ENCODE measurements at regions not wholly inside any gene's neighbourhood (a gene's known extent, or its start where the extent isn't known, plus 50 kb on each side); places are given as distances from the start of the nearest gene placed in this dataset.
"Not testable (repeated sequence)": the region's sequence is repeated elsewhere in the genome, so short reads cannot be mapped to it uniquely, and the experiment has no call there.

GRCh38 chr5:155624597-155625241, 611.2 kb downstream of the KIF4B start:
- H3K36me3 ChIP-seq (replicated peaks), result no peaks in the 10 kb centered on the region
- H3K4me1 ChIP-seq, result no peaks in the 10 kb centered on the region
- H3K27me3 ChIP-seq (ENCODE audit: low read depth), result no peaks in the 10 kb centered on the region
- no peak for DNase-seq (ENCODE audit: low spot score in 2 of 2)
- in situ Hi-C loops (cut with MboI; ENCODE audit: low sequenced_read_pairs), result loop anchor here (25.0 kb wide), 2 partner anchors 1188 to 1513 kb away; partner anchors contain the start of gene MED7
- no peaks in the 10 kb centered on the region for H3K9me3 ChIP-seq
- no peak overlapping the region for H3K4me3 ChIP-seq

- no peaks in the 10 kb centered on the region for H3K36me3 ChIP-seq (replicated peaks)
- DNase-seq (ENCODE audit: low spot score in 2 of 2), result no peak
- H3K4me3 ChIP-seq, result no peak overlapping the region
- no peaks in the 10 kb centered on the region for H3K27me3 ChIP-seq (ENCODE audit: low read depth)
- in situ Hi-C loops (cut with MboI; ENCODE audit: low sequenced_read_pairs), result no loop called here
- H3K4me1 ChIP-seq, result no peaks in the 10 kb centered on the region
- H3K9me3 ChIP-seq, result no peaks in the 10 kb centered on the region
These were observed 611.8 kb downstream of the KIF4B start for GRCh38 chr5:155625315-155625714.

DNA sequence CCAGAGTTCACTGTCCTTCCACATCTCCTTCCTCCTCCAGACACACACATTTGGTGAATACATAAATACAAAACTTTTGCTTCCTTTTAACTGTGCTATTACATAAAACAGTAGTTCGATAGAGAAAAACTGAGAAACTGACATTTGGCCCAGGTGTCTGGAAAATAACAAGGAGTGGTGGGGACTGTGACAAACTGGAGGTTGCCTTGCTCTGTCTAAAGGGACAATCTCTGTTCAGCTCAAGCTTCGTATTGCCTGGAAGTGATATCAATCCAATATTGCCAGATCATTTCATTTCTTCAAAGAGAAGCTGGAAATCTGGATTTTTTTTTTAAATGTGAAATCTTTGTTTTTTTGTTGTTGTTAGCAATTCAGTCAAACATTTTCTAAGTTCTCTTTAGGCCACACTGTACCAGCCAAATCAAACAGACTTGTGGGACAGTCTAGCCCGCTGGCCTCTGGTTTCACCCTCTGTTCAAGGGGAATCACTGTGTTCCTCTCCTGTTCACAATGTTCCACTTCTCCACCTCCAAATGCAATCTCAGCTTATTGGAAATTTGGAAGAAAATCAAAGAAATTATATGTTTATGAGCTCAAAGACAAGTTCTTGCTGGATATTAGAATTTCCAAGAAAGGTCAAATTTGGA, 612.5 kb downstream of the KIF4B start:
- Histone ChIP-seq H3K4me1 (no peaks in the 10 kb centered on the region), H3K36me3 (replicated peaks) (no peaks in the 10 kb centered on the region), H3K9me3 (no peaks in the 10 kb centered on the region), H3K4me3 (no peak overlapping the region), H3K27me3 (ENCODE audit: low read depth) (no peaks in the 10 kb centered on the region)
- in situ Hi-C loops (cut with MboI; ENCODE audit: low sequenced_read_pairs), result no loop called here
- no peak for DNase-seq (ENCODE audit: low spot score in 2 of 2)

DNA sequence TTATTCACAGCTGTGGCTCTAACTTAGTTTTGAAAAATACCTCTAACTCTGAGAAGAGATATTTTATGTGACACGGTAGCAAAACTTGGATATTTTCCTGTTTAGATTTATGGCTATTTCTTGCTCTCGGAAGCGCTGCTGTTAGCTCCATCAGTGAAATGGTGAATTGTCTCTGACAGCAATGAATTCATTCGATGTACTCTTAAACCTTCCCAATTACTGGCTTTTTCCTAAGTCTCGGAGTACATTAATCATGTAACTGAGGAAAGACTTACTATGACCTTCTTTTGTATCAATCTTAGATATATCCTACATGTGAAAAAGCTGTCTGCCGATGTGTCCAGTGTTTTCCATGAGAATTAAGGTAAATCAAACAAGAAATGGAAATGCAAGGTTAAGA, 613.0 kb downstream of the KIF4B start:
- Histone ChIP-seq H3K27me3 (ENCODE audit: low read depth) (no peaks in the 10 kb centered on the region), H3K36me3 (replicated peaks) (no peaks in the 10 kb centered on the region), H3K9me3 (no peaks in the 10 kb centered on the region), H3K4me3 (no peak overlapping the region), H3K4me1 (no peaks in the 10 kb centered on the region)
- DNase-seq (ENCODE audit: low spot score in 2 of 2), result no peak
- in situ Hi-C loops (cut with MboI; ENCODE audit: low sequenced_read_pairs), result no loop called here

- no peaks in the 10 kb centered on the region for H3K4me1 ChIP-seq
- H3K27me3 ChIP-seq (ENCODE audit: low read depth), result no peaks in the 10 kb centered on the region
- no peaks in the 10 kb centered on the region for H3K9me3 ChIP-seq
- H3K36me3 ChIP-seq (replicated peaks), result no peaks in the 10 kb centered on the region
- DNase-seq (ENCODE audit: low spot score in 2 of 2), result no peak
- in situ Hi-C loops (cut with MboI; ENCODE audit: low sequenced_read_pairs), result no loop called here
- no peak overlapping the region for H3K4me3 ChIP-seq
These were observed 614.8 kb downstream of the KIF4B start for GRCh38 chr5:155628346-155628745.

GRCh38 chr5:155629597-155629996, 616.0 kb downstream of the KIF4B start:
- no peaks in the 10 kb centered on the region for H3K9me3 ChIP-seq
- H3K27me3 ChIP-seq (ENCODE audit: low read depth), result no peaks in the 10 kb centered on the region
- no peak overlapping the region for H3K4me3 ChIP-seq
- DNase-seq (ENCODE audit: low spot score in 2 of 2), result no peak
- no peaks in the 10 kb centered on the region for H3K36me3 ChIP-seq (replicated peaks)
- in situ Hi-C loops (cut with MboI; ENCODE audit: low sequenced_read_pairs), result no loop called here
- no peaks in the 10 kb centered on the region for H3K4me1 ChIP-seq

DNA sequence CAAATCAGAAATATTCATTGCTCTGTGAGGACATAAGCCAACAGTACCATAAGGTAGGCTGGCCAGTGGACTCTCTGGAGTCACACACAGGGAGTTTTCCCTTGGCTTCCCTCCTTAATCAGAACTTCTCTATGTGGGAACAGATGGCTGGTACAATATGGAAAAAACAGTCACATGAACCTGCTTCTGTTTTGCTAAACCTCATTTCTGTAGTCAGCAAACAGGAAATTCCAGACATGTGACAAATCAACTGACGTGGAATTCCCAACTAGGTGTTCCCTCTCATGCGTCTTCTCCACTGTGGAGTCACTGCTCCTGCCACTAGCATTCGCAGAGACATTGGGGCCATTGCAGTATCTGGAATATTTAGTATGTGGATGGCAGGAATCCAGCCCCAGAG, 617.6 kb downstream of the KIF4B start:
- Histone ChIP-seq H3K9me3 (no peaks in the 10 kb centered on the region), H3K4me3 (no peak overlapping the region), H3K36me3 (replicated peaks) (no peaks in the 10 kb centered on the region), H3K27me3 (ENCODE audit: low read depth) (no peaks in the 10 kb centered on the region), H3K4me1 (no peaks in the 10 kb centered on the region)
- no peak for DNase-seq (ENCODE audit: low spot score in 2 of 2)
- in situ Hi-C loops (cut with MboI; ENCODE audit: low sequenced_read_pairs), result no loop called here

- in situ Hi-C loops (cut with MboI; ENCODE audit: low sequenced_read_pairs), result no loop called here
- Histone ChIP-seq H3K27me3 (ENCODE audit: low read depth) (no peaks in the 10 kb centered on the region), H3K36me3 (replicated peaks) (no peaks in the 10 kb centered on the region), H3K4me1 (no peaks in the 10 kb centered on the region), H3K4me3 (no peak overlapping the region), H3K9me3 (no peaks in the 10 kb centered on the region)
- DNase-seq (ENCODE audit: low spot score in 2 of 2), result no peak
These were observed 619.9 kb downstream of the KIF4B start for GRCh38 chr5:155633338-155633957.

GRCh38 chr5:155649666-155650065, 636.1 kb downstream of the KIF4B start:
- H3K4me1 ChIP-seq, result no peaks in the 10 kb centered on the region

DNA sequence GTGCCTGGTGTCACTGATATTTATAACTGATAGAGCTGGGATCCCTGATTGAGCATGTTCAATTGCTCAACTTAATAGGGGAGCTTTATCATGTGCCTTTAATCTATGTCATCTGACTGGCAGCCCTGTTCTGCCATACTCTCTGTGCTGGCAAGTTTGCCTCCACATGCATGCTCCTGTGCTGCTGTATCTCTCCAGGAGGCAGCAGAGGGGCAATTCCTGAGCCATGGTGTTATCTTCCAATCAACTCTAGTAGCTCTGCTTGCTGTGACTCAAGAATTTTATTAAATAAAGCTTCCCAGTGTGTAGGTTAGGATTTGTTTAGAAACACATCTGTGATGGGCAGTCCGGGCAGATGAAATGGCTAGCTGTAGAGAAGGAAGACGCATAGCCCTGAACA, 642.0 kb downstream of the KIF4B start:
- no peaks in the 10 kb centered on the region for H3K36me3 ChIP-seq (replicated peaks)
- no peaks in the 10 kb centered on the region for H3K27me3 ChIP-seq (ENCODE audit: low read depth)
- H3K9me3 ChIP-seq, result no peaks in the 10 kb centered on the region
- no peak overlapping the region for H3K4me3 ChIP-seq
- no peaks in the 10 kb centered on the region for H3K4me1 ChIP-seq
- in situ Hi-C loops (cut with MboI; ENCODE audit: low sequenced_read_pairs), result no loop called here
- DNase-seq (ENCODE audit: low spot score in 2 of 2), result no peak

More at GRCh38 chr5:155649666-155650065, 636.1 kb downstream of the KIF4B start:
- Histone ChIP-seq H3K4me3 (no peak overlapping the region), H3K36me3 (replicated peaks) (no peaks in the 10 kb centered on the region), H3K9me3 (no peaks in the 10 kb centered on the region), H3K27me3 (ENCODE audit: low read depth) (no peaks in the 10 kb centered on the region)
- DNase-seq (ENCODE audit: low spot score in 2 of 2), result no peak
- in situ Hi-C loops (cut with MboI; ENCODE audit: low sequenced_read_pairs), result no loop called here

DNA sequence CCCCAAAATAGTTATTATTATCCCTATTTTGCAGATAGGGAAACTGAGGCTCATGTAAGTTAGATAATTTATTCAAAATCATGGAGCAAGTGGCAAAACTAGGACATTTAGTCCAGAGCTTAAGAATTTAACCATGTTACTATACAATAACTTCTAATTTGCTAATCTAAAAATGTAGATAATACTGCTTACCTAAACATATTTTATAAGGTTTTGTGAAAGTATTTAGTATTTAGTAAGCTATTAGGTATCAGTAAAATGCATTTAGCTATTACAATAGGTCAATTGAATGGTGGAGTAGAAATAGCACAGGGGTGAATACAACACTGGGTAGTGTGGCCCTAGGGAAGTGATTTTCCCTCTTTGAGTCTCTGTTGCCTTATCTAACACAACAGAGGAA, 648.3 kb downstream of the KIF4B start:
- in situ Hi-C loops (cut with MboI; ENCODE audit: low sequenced_read_pairs), result no loop called here
- no peak for DNase-seq (ENCODE audit: low spot score in 2 of 2)
- no peaks in the 10 kb centered on the region for H3K4me1 ChIP-seq
- H3K36me3 ChIP-seq (replicated peaks), result no peaks in the 10 kb centered on the region
- no peaks in the 10 kb centered on the region for H3K27me3 ChIP-seq (ENCODE audit: low read depth)
- H3K4me3 ChIP-seq, result no peak overlapping the region
- no peaks in the 10 kb centered on the region for H3K9me3 ChIP-seq

- Histone ChIP-seq H3K4me1 (no peaks in the 10 kb centered on the region), H3K4me3 (no peak overlapping the region), H3K36me3 (replicated peaks) (no peaks in the 10 kb centered on the region), H3K9me3 (no peaks in the 10 kb centered on the region), H3K27me3 (ENCODE audit: low read depth) (no peaks in the 10 kb centered on the region)
- no peak for DNase-seq (ENCODE audit: low spot score in 2 of 2)
- in situ Hi-C loops (cut with MboI; ENCODE audit: low sequenced_read_pairs), result no loop called here
These were observed 651.8 kb downstream of the KIF4B start for GRCh38 chr5:155665361-155665760.

- H3K4me3 ChIP-seq; in situ Hi-C loops (cut with MboI; ENCODE audit: low sequenced_read_pairs); DNase-seq (ENCODE audit: low spot score in 2 of 2); H3K4me1 ChIP-seq; H3K36me3 ChIP-seq (replicated peaks); H3K9me3 ChIP-seq; H3K27me3 ChIP-seq (ENCODE audit: low read depth): not testable (repeated sequence)
These were observed 655.0 kb upstream of the SGCD start for GRCh38 chr5:155672001-155672400.

GRCh38 chr5:155676967-155677366, 650.0 kb upstream of the SGCD start:
- H3K4me1 ChIP-seq, result no peaks in the 10 kb centered on the region
- H3K27me3 ChIP-seq (ENCODE audit: low read depth), result no peaks in the 10 kb centered on the region
- no peaks in the 10 kb centered on the region for H3K9me3 ChIP-seq
- in situ Hi-C loops (cut with MboI; ENCODE audit: low sequenced_read_pairs), result no loop called here
- H3K4me3 ChIP-seq, result no peak overlapping the region
- H3K36me3 ChIP-seq (replicated peaks), result no peaks in the 10 kb centered on the region
- no peak for DNase-seq (ENCODE audit: low spot score in 2 of 2)
